IPS-NIHi7 (cell line): ENCODE measurements at regions not wholly inside any gene's neighbourhood (a gene's known extent, or its start where the extent isn't known, plus 50 kb on each side); places are given as distances from the start of the nearest gene placed in this dataset.

Source experiments
- DNase-seq: peaks from one replicate; pipeline ENCODE4 v3.0.0; 2012; ENCODE audit warnings: mixed read lengths; ENCODE audit errors: extremely low spot score

DNA sequence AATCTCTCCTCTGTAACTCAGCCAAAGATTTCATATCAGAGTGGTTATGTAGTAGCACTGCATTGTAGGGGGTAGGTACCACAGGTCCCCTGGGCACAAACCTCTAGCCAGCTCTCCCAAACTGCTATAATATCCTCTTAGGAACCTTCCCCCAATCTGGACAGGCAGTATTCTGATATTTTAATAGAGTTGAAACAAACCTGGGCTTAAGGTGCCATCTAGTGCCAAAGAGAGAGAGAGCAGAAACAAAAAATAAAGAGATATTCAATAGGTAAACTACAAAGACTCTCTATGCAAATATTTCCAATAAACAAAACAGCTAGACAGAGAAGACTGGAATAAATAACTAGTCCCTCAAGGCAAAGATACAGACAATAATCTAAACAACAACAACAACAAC is 1070.0 kb downstream of the CDH11 start:
- peak; percentile 20 for DNase-seq

DNA sequence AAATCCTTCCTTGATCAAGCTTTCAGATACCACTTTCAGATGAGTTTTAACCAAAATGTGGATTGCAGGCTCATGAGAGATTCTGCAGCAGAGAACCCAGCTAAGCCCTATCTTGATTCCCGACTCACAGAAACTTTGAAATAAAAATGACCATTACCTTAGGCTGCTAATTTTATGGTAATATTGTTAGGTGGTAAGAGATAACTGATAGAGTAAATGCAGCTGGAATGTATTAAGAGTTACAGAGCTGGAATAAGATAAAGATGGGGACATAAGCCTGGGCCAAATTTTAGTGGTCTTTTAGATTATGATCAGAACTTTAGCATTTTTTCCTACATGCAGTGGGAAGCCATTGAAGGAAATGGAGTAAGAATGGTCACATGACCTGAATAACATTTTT is 1074.0 kb downstream of the CDH11 start:
- DNase-seq: no peak

DNA sequence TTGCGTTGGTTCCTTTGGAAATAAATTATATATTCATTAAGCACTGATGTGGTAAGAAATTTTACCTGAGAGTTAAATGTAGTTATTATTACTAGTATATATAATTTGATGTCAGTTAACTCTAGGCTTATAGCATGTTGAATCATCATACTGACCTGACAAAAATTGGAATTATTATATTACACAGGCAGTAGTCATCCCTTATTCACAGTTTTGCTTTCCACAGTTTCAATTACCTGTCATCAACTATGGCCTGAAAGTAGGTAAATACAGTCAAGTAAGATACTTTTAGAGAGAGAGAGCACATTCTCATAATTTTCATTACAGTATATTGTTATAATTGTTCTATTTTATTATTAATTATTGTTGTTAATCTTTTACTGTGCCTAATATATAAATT is 1074.7 kb downstream of the CDH11 start:
- DNase-seq: no peak

DNA sequence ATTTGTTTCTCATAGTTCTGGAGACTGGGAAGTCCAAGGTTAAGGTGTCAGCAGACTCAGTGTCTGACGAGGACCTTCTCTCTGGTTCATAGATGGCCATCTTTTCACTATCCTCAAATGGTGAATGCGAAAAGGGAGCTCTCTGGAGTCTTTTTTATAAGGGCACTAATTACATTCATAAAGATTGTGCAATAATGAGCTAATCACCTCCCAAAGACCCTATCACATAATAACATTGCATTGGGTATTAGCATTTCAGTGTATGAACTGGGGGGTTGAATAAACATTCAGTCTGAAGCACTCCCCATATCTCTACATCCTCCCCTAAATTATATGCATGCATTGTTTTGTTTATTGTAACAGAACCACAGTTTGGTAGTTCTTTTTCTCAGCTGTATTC is 1086.5 kb downstream of the CDH11 start:
- DNase-seq: no peak

DNA sequence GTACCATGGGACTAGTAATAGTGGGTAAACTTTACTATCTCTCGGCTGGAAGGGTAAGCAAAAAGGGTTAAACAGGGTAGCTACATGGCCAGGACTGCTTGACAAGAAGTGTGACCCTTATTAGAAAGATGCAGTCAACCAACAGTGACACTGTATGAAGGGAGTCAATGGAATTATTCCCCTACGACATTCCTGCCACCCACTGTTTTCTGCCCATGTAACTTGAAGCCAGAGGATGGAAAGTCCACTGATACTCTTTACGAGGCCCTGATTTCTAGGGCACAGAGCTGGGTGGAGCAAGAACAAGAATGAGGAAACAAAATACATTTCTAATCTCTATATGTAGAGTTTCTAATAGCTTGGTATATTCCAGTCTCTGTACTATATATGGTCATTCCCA is 1102.5 kb downstream of the CDH11 start:
- peak; percentile 11 for DNase-seq

DNA sequence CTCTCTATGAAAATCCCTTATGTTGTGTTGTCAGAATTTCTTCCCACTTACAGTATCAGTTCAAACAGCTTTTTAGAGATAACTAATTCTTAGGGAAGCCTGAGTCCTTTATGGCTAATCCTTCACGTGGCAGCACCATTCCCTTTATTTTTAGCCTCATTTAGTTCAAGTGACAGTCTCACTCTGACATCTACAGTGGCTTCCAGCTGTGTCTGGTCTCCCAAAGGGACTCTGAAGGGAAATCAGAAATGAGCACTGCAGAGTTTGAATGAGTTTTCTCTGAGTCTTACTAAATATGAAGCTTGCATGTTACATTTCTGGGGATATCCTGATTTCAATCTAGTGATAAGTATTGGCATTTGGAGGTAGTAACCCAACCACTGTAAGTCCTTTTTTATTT is 1104.1 kb downstream of the CDH11 start:
- DNase-seq: no peak

DNA sequence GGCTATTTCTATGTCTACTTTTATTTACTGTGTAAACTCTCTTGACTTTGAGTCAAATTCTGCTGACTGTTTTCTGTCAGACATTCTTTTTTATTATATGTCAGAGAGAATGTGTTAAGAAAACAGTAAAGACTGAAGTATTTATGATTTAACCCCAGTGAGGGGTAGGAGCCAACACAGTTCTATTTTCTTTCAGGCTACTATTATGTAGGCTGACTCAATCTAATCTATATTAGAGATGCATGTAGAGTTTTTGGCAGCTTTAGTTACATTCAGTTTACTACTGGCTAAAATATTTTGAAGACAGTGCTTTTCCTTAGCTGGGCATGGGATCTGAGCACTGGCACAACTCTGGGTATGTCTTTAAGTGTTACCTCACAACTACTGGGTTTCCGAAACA is 1108.0 kb downstream of the CDH11 start:
- no peak for DNase-seq

DNA sequence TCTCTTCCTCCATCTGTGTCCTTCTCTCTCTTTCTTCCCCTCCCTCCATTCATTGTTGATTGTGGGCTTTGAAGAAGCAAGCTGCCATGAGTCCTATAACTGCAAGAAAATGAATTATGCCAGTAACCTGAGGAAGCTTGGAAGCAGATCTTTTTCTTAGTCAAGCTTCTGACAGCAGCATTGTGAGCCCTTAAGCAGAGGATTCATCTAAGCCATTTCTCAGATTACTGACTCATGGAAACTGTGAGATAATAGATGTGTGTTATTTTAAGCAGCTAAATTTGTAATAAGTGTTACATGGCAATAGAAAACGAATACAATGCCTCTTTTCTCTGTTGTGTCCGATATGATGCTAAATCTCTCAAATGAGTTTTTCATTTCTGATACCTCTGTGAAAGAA is 1109.7 kb downstream of the CDH11 start:
- no peak for DNase-seq

DNA sequence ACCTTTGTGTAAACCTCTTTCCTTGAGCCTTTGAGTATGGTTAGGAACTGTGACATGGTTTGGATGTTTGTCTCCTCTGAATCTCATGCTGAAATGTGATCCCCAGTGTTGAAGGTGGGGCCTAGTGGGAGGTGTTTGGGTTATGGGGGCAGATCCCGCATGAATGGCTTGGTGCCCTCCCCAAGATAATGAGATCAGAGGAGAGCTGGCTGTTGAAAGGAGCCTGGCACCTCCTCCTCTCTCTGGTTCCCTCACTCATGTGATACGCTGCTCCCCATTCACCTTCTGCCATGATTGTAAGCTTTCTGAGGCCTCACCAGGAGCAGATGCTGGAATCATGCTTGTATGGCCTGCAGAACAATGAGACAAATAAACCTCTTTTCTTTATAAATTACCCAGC is 1110.2 kb downstream of the CDH11 start:
- DNase-seq: no peak

DNA sequence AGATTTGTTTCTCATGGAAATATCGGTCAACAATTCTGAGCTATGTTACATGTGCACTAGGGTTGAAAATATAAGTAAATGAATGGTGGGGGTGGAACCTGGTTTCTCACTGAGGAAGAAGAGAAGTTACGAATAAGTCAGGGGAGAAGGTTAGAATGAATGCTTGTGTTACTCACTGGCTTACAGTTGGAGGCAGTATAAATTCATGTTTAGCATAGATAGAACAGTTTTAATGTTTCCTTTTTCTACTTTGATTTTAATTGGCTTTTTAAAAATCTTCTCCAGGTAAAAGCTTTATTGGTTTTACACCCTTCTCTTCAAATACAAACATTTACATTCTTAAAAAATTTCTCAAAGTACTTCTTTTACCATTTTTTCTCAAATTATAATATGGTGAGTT is 1113.7 kb downstream of the CDH11 start:
- no peak for DNase-seq

DNA sequence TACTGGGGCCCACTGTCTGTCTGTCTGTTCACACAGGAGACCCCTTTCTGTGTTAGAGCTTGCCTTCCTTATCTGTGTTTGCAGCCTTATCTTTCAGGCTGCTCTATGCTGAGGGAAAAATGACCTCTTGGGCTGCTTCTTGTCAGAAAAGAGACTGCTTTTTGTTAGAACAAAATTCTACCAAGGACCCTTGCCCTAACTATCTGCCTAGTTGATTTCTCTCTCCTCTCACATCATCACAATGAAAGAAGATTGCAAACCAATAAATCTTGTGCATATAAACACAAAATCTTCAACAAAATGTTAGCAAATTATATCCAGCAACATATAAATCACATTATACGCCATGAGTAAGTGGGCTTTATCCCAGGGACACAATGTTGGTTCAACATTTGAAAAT is 1117.7 kb downstream of the CDH11 start:
- DNase-seq: no peak

DNA sequence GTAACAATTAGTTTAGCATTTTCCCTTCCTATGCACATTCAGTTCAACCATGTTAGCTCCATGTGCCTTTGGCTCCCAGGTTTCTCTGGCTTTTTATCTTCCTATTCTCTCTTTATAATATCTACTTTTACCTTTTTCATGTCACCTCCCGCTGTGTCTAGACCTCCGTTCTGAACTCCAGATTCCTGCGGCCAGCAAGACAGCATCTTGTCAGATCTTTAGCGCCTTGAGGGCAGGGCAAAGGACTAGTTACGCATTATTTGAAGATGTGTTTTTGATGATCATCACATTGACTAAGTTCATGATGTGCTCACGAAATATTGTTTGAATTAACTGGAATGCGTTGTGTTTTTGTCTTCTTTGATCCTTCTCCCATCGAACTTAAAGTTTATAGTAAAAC is 1126.8 kb downstream of the CDH11 start:
- DNase-seq: no peak

DNA sequence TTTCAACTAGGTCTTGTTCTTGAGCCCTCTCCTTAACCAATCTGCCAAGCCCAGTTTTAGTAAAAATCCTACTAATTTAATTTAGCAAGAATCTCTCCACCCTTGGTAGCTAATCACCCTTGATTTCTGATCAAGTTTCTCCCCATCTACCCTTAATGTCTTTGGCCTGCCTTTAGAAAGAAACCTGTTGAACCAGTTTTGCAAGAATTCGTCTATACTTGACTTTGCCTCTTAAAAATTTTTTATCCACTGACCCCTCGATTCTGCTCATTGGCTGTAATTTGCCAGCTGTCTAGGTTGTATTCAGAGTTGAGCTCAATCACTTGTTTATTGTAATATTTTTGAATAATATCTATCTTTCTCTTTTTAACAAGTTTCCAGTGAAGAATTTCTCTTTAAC is 1138.5 kb downstream of the CDH11 start:
- DNase-seq: no peak

DNA sequence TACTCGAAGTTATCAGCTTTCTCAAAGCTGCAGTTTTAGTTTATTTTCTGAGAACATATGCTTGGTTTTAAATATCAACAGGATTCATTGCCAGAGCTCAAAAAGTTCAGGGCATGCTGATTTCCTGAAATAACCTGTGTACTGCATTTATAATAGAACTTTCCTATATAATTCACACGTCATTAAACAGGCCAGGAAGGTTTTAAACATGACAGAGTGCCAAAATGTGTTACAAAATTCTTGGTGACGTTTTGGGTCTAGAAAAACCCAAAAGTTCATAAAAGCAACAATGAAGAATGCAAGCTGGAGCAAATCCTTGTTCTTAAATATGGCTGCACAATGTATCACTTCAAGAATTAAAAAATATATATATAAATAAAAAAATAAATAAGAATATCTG is 1139.1 kb downstream of the CDH11 start:
- DNase-seq: no peak

DNA sequence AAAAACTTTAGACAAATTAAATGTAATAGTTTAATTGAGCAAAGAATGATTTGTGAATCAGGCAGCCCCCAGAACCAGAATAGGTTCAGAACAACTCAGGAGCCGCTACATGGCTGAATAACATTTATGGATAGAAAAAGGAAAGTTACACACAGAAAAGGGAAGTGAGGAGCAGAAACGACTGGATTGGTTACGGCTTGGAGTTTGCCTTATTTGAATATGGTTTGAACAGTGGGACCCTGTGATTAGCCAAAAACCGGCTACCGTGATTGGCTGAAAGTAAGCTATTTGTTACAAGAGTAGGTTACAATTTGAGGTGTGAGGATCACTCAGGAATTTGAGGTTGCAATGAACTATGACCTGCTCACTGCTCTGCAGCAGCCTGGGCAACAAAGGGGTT is 1139.8 kb downstream of the CDH11 start:
- DNase-seq: peak; percentile 9

DNA sequence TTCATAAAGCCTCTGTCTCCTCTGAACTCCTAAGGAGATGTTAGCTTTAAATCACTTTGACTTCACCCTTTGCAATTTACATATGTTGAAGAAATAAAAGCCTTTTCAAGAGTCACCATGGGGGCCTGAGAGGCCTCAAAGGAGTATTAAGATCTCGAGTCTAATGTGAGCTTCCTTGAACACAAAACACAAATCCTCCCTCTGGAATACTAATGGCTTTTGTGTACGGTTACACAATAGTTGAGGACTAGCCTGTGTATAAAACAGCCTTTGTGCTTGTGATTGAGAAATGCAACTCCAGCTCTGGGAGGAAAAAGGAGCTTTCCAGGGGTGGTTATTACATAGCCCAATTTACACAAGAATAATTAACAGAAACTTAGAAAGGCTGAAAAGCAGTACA is 1140.2 kb downstream of the CDH11 start:
- DNase-seq: no peak

DNA sequence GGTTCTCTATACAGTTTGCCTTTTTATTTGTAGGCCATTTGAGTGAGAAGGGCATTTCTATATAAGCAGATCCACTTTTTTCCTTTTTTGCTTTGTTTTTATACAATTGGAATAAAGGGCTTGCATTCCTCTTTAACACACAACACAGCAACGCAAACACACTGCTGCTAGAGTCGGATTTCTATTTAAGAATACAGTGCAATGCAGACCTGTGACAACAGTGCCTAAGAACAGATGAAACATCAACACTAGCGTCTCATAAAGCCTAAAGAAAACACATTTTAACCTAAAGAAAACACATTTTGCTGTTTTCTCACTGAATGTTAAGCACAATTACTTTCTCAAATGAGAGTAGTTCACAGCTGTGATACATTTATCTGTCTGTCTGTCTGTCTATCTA is 1141.1 kb downstream of the CDH11 start:
- DNase-seq: no peak

DNA sequence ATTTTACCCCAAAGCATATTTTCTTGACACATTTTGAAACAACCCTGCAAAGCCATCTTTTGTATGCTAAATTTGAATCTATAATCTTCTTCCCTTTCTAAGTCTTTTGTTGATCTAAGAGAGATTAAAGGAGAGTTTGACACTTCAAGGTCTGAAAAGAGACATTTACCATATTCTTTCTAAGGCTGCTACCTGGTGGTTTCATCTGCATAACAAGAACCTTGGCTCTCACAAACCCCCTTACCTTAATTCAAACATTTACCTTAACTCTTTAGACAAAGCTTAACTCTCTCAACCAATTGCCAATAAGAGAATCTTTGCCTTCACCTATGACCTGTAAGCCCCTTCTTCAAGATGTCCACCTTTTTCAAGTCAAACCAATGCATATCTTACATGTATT is 1143.6 kb downstream of the CDH11 start:
- no peak for DNase-seq

DNA sequence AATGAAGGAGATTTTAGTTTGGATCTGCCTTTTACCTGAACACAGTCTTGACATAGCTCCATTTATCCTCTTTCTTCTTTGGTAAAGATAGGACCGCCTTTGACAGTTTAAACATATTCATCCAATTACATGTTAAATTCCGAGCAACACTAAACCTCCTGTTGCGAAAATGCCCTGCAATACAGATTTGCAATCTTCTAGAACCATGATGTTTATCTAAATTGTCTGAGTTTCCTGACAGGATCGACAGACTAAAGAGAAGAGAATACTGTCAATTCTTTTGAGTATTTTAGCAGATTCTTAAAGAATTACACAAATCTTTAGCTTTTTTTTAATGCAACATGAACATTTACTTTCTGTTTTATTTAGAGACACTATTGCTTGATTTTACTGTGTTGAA is 1145.5 kb downstream of the CDH11 start:
- no peak for DNase-seq

DNA sequence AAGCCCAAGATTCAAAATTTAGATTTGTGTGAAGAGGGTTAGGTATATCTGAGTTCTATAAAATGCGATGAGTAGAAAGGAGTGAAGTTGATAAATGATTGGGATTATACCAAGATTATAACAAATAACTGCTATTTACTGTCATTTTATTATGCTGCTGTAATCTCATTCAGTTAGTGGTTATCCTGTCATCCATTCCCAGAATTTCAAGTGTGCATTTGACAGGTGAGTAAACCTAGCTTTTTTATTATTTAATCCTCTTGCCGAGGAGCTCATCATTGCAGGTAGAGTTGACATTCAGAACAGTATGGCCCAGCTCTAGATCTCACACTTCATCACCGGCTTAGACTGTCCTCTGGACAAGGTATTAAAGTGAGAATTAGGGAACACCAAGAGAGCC is 1146.2 kb downstream of the CDH11 start:
- no peak for DNase-seq

DNA sequence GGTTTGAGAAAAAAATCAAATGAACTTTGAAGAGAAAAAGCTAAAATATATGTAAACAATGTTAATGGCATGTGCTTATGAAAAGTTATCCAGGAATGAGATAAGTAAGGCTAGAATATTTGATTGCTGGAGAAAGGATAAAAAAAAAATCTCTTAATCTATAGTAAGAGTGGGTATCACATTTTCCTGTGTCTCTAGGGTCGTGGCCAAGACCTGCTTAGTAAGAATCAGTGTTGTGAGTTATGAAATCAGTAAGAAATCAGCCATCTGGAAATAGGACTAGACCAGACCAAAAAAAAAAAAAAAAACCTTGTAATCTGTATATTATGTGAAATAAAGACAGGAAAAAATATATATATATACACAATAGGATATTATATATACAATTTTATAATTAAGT is 1153.9 kb downstream of the CDH11 start:
- DNase-seq: no peak

DNA sequence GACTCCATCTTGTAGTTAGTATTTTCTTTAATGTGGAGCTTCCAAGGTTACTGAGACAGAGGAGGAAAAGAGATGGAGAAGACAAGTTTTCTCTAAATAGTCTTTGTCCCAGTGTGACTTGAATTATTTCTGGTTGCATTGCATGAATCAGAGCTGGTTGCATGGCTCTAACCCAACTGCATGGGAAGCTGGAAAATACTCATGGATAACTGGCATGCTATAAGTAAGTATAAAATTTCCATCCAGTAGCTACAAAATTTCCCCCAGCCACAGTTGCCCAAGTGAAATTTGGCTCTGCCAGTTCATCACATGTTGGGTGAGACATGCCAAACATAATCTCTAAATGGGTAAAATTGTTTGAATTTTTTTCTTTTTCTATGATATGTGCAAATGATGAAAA is 1161.5 kb downstream of the CDH11 start:
- no peak for DNase-seq

DNA sequence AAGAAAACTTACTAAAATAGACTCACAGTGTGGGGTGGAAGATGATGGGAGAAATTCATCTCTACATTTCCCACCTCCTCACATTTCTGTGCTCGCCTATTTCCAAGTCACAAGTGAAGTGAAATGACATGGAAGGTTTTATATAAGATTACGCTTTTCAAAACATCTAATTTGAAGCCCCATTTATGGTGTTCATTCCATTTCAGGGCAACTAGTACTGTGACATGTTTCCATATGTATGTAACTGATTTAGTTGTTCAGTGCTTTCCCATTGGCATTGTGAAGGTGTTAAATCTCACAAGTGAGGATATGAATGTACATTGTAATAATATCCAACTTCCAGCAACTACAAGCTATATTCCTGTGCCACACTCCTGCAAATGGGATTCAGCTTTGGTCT is 1174.8 kb downstream of the CDH11 start:
- DNase-seq: no peak

DNA sequence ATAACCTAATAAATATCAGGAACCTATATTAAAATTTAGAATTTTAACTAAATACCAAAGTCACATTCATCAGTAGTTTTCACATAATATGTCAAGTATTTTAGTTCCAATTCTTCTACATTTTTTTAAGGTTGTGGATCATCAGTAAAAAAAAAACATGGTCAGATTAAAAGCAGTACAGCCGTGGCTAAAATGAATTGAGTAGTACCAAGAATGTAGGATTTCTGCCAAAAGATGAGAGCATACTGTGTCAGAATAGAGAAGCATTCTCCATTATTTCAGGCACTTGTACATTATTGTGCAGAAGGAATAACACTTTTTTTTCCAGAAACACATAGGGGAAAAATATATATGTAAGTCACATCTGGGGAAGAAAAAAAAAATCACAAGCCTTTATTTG is 1176.1 kb downstream of the CDH11 start:
- DNase-seq: no peak

DNA sequence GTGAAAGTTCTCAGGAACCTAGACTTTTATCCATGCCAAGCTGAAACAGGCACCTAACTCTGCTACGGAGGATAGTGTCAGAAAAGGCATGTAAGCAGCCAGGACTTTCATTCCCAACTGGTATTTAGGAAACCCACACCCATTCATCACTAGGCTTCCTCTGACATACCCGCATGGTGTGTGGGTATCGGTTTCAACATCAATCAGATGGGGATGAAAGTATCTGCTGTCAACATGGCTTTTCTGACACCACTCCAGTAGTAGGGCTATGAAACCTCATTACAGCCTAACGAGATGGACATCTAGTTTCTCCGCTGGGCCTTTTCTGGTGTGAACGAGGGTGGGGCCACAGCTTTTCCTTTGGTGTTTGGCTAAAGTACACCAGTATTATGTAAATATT is 1178.3 kb downstream of the CDH11 start:
- no peak for DNase-seq
